GM19035 (cell line): ENCODE measurements at regions not wholly inside any gene's neighbourhood (a gene's known extent, or its start where the extent isn't known, plus 50 kb on each side); places are given as distances from the start of the nearest gene placed in this dataset.
"Not testable (repeated sequence)": the region's sequence is repeated elsewhere in the genome, so short reads cannot be mapped to it uniquely, and the experiment has no call there.

Experiments
- ATAC-seq: cut with Tn5 transposase; IDR thresholded peaks from one replicate; pipeline ENCODE4 v1.9.1; 2021; ENCODE audit not compliant: unreplicated experiment

DNA sequence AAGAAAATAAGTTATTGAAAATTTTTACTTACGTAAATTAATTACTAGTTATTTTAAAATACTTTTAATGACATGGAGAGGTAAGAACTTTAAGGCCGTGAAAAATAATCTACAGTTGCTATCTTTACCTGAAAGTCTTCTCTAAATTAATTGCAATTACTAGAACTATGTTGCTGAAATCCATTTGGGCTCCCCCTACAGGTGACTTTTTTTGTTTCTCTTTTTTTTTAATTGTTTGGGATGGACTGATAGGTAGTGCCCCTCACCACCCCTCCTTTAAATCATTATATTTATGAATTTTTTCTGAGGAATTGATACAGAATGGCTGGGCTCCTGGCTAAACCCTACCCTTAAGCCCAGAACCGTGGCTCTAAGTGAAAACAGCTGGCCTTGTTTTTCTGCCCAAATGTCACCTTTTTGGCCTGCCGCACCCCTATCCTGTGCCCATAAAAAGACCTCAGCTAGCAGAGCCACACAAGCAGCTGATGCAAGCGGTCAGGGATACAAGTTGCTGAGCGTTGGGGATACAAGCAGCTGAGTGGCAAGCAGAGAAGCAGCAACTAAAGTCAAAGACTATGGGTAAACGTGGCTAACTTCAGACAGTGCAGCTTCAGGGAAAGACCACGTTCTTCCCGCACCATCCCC lies 315.2 kb upstream of the ACO1 start:
- no peak for ATAC-seq

DNA sequence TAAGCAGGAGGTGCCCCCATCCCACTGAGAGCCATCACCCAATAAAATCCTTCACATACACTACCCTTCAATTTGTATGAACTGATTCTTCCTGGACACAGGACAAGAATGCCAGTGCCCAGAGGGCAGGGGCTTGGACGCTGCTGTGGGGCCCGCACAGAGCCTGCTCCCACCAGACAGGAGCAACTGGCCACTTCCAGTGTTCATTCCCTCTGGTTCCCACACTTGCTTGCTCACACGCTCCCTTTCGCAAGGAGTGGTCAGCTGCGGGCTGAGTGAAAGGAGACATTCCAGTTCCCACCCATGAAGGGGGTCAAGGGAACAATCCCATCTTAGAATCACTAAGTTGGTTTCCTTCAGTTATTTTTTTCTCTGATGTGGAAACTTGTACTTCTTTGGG lies 314.5 kb upstream of the ACO1 start:
- no peak for ATAC-seq

DNA sequence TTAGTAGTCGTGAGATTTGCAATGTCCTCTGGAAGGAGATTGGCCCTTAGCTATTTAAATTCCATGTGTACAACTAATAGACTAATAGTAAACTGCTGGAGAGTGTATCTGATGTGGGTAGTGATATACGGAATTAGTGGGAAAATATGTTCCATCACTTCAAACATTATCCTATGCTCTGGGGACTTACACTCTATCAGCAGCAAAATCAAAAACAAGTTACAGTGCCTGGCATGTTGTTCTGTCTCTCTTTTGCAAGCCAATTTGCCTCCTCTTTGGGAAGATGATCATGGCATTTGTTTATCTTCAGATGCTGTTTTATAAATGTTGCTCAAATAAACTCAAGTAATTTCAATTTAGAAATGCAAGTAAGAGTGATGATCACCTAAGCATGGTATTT lies 311.9 kb upstream of the ACO1 start:
- ATAC-seq = no peak

DNA sequence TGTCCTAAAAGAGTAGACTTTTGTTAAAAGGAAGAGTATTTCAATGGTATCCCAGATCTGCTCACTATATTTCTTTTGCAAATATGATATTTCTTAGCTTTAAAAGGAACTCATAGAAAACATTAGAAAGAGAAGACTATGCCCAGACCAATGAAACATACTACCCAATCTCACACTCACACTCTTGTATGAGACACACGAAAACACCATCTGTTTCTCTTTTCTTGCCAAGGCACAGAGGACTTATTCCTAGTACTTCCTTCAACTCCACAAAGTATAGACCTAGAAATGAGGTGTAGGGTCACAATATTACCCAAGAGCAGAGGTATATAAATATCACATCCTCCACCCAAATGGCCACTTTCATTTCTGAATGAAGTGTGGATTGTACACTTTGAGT lies 292.4 kb upstream of the ACO1 start:
- no peak for ATAC-seq

DNA sequence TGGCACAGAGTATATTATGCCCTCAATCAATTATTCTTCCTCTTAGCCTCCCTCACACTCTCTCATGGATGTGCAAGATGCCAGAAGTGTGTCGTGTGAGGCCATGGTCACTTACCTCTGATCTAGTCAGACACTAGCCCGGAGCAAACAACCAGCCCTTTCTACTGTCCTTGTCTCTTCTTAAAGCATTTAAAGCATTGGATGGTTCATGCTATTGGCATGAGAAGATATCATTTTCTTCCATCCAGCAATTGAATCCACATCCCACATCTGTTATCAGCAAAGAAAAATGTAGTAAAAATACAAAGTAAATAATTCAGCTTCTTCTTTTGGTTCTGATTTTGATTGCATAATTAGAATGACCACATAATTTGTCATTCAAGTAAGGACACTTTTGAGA lies 267.2 kb upstream of the ACO1 start:
- ATAC-seq = no peak

DNA sequence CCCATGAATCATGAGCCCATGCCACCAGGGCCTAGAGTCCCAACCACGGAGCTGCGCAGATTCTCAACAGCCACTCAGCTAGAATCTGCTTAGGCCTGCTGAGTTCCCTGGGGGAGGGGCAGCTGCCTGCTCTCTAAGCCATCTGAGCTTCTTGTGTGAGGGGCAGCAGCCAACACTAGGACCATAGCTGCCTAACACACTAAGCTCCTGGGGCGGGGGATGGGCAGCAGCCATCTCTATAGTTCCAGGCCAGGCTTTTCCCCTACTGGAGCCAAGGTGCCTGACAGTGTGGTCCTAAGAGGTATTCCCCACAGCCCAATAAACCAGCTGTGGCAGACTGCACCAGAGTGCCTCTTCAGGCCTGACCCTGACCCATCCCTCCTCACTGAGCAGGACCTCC lies 255.9 kb upstream of the ACO1 start:
- ATAC-seq = no peak

DNA sequence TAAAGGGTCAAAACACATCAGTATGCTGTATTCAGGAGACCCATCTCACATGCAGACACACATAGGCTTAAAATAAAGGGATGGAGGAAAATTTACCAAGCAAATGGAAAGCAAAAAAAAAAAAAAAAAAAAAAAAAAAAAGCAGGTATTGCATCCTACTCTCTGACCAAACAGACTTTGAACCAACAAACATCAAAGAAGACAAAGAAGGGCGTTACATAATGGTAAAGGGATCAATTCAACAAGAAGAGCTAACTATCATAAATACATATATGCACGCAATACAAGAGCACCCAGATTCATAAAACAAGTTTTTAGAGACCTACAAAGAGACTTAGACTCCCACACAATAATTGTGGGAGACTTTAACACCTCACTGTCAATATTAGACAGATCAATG lies 253.7 kb upstream of the ACO1 start:
- not testable (repeated sequence) for ATAC-seq

DNA sequence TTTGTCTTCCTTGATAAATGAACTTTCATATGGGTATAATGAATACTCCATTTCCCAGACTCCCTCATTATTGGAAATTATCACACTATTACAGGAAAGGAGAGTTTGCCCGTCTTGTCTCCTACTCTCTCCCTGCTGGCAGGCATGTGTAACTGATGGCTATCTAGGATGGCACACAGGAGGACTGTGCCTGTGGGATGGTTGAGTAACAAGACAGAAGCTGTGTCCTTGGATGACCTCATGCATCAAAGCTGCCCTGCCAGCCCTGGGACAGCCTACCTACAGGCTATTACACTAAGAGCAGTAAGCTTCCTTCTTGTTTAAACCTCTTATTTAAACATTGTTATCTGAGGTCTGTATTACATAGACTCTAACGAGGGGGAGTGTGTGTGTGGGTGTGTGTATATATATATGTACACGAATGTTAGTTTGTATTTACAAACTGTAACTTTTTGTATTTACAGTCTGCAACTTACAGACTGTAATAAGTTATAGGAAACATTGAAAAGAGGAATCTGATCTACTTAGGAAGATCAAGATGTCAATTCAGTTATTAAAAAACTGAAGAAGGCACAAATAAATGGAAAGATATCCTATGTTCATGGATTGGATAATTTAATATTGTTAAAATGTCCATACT lies 247.6 kb upstream of the ACO1 start:
- no peak for ATAC-seq

DNA sequence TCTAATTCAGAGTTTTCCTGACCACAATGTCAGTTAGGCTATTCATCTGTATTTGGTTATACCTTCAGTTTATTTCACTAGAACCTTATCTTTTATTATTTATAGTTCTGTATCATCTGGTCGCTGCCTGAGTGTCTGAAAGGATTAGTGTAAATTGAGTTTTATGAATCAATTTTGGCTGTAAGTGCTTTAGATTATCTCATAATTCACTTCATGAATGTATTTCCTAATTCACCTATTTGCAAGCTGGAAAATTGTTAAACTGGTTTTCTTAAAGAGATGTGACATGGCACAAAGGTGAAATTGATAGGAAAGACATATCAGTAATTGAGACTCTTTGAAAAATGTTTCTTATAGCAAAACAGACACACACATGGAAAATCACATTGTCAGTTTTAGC lies 242.4 kb upstream of the ACO1 start:
- ATAC-seq = no peak

DNA sequence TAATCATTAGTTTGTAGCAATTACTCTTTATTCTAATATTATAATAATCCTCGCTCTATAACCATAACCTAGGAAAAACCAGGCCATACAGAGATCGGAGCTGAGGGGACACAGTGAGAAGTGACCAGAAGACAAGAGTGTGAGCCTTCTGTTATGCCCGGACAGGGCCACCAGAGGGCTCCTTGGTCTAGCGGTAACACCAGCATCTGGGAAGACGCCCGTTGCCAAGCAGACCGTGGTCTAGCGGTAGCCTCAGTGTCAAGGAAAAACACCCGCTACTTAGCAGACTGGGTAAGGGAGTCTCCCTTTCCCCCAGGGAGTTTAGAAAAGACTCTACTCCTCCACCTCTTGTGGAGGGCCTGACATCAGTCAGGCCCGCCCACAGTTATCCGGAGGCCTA lies 235.9 kb upstream of the ACO1 start:
- not testable (repeated sequence) for ATAC-seq

DNA sequence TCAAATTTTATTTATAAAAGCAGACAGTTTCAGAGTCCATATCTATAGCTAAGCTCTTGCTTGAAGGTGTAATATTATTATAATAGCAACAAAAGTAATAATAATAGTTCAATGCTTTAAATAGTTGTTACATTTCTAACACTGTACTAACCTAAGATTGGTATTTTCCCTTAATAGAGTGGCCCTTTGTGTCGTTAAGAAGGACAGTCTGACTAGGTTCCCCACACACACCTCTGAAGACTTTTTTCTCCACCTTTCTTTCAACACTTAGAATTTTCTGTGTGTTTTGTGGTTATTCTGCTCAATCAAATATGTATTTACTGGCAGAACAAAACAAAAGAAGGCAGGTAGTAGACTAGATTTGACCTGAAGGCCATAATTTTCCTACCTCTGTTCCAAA lies 223.2 kb upstream of the ACO1 start:
- peak; percentile 39 for ATAC-seq

DNA sequence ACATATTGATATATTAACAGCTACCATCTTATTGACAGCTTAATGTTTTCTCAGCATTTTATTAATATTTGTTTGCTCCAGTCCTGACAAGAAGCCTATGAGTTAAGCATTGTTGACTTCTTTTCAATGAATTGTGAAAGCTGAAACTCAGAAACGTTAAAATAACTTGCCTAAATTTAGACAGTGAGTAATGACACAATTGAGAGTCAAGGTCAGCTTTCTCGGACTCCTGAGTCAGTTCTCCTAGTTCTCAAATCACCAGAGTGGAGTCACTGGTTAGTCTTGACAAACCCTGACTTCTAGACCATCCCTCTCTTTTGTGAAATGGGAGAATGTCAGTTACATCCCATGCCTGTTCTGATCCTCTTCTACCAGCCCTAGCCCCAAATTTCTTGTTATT lies 222.7 kb upstream of the ACO1 start:
- ATAC-seq = peak; percentile 94

DNA sequence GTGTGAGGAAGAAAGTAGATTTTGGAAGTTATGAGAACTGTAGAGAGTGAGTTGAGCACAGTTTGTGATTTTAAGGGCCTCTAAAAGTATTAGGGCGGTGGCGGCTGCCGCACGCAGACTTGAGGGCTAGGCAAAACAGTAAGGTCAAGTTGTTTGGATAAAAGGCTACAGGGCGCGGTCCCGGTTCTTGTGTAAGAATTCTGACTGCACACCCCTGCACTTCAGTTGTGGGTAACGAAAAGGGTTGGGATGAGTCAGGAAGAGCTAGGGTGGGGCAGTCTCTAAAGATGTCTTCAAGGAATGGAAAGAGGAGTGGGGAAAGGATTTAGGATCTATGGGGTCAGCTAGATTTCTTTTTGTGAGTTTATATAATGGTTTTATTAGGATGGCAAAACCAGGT lies 218.1 kb upstream of the ACO1 start:
- not testable (repeated sequence) for ATAC-seq

DNA sequence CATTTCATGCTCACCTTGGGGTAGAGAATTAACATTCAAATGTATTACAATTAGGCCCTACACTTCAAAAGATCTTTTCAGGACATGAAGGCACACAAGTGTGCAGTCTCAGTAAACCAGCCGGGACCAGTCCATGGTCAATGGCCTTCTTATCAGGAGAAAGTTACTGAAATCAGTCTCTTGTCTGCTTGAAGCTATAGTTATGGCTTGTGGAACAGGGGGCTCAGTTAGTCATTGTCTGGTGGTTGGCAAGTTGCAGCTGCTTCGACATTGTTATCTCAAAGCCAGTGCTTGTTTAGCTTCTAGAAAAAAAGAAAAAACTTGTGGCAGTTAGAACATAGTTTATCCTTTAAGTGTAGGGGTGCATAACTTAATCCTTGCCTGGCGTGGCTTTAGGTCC lies 213.1 kb upstream of the ACO1 start:
- ATAC-seq = no peak

DNA sequence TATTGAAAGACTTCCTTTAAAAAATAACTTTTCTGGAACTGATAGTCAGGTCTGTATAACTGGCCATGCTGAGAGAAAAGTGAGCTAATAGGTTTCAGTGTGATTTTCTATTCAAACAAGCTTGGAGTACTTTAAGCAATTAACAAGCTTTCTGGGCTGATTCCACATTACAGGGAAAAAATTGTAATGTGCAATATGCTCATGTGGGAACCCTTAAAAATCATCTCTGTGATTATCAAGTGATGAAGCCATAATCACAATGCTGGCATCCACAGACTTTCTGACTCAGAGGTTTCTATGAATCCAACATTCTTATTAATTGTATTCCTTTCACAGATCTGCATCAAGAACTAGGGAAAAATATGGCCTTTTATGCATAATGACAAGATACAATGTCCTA lies 212.2 kb upstream of the ACO1 start:
- ATAC-seq = no peak

DNA sequence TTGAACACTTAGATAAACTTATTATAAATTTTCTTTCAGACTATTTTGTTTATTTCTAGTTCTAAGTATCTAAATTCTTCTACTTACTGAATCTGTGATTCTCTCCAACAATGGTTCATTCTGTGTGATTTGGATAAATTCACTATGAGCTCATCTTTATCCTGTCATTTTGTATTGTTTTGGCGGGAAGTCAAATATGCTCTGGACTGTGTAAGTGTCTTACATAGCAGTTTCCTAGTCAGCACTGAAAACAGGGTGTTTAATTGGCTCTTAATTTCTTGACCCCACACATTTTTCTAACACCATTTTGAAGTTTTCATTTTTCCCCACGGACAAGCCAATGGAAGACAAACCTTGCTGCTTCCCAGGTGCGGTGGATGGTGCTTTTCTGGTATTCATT lies 207.0 kb upstream of the ACO1 start:
- no peak for ATAC-seq

DNA sequence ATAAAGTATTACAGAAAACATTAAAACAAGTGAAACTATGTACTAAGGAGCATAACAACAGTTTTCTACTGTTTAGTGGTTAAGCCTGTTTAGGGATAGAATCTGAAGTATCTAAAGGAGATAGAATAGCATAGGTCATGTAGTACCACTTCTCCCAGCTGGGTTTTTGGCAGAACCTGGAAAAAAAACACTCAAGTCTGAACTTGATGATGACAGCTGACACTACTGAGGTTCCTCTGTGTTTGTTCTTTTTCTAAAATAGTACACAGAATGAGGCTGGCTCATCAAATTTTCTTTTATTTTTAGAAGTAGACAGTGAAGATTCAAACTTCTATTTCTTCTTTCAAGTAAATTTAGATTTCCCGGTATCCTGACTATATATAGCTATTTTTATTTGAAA lies 203.8 kb upstream of the ACO1 start:
- no peak for ATAC-seq

DNA sequence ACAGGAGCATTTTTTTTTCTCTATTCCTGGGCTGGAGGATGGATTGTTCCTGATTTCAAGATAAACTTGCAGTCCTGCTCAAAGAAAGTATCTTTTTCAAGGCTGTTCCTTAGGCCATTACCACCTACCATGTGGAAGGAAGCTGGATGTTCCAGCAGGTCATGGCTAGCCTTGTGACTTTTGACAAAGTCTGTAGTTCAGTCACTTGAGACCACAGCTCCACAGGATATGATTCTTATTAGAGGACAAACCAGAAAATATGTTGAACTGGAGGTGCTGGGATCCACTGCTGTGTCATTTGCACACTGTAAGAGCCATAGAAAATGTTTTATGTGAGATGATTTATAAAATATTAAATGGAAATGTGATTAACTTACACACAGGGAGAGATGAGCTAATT lies 184.2 kb upstream of the ACO1 start:
- ATAC-seq = no peak

DNA sequence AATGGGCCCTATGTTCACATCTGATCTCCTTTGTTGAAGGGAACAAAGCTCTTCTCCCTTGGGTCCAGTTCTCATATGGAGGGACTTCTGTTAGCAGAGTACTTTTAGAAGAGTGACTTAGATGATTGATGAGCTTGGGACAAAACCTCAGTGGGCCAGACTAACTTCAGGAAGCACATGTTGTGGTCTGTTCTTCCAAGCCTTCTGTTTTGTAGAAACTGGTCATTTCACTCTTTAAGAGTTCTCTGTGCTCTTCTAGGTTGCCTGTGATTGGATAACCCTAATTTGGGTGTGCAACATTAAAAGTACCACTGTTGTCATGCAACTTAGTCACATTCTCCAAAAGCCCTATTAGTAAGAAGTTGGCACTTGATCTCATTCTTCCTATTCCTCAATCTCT lies 183.5 kb upstream of the ACO1 start:
- ATAC-seq = no peak

DNA sequence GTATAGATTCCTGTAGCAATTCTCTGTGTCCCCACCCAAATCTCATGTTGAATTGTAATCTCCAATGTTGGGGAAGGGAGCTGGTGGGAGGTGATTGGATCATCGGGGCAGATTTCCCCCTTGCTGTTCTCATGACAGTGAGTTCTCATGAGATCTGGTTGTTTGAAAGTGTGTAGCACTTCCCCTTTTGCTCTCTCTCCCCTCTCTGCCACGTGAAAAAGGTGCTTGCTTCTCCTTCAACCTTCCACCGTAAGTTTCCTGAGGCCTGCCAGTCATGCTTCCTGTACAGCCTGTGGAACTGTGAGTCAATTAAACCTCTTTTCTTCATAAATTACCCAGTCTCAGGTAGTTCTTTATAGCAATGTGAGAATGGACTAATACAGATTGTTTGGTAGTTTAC lies 175.3 kb upstream of the ACO1 start:
- not testable (repeated sequence) for ATAC-seq

DNA sequence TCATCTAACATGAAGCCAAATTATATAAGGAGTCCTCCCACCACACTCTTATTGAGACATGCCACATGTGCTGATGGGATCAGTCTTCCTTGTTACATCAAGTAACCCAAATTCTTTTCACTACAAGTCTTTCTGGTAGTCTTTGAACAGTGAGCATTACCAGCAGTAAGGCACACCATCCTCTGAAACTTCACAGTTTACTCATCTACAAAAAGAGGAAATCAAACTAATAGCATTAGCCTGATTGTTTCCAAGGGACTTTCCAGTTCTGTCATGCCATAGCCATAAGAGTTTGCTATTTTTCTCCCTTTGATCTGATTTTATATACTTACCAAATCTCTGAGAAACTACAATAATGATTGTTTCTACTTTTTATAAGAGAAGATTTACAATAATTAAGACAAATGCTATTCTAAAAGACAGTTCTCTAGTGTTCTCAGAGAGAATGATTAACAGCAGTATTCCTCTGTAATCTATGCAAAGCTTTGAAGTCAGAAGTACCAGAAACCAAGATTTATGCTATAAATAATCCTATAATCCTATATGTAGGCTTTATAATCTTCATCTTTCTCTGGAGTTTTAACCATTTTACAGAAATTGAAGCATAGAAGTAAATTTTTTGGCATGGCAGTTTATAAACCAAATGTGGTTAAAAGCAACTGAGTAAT lies 166.2 kb upstream of the ACO1 start:
- ATAC-seq = peak; percentile 99

DNA sequence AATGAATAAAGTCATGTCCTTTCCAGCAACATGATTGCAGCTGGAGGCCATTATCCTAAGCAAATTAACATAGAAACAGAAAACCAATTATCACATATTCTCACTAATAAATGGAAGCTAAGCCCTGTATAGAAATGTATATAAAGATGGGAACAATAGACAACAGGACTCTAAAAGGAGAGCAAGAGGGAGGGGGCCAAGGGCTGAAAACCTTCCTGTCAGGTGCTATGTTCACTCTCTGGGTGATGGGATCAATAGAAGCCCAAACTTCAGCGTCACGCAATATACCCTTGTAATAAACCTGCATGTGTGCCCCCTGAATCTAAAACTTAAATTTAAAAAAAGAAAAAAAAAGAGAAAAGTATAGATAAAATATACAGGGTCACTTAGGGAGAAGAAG lies 163.7 kb upstream of the ACO1 start:
- ATAC-seq = no peak

DNA sequence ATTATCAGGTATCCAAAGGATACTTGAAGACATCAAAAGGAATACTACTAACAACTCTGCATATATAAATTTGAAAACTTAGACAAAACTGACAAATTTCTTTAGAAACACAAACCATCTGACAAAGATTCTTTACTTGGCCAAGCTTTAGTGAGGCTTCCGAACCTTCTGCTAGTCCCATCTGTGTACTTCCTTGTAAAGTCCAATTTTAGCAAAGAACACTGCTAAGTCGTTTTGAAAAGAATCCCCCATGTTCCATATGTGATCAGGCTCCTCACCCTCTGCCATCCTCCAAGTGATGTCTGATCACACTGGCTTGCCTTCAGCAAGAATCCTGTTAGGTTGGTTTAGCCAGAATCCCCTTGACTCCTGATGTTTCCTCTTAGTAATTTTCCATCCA lies 150.0 kb upstream of the ACO1 start:
- no peak for ATAC-seq
